Bronchial epithelial cell (primary cell): ENCODE measurements at regions not wholly inside any gene's neighbourhood (a gene's known extent, or its start where the extent isn't known, plus 50 kb on each side); places are given as distances from the start of the nearest gene placed in this dataset.
A peak's percentile ranks its signal among the peaks of the same experiment; 100 is the strongest.

Experiments used
- DNase-seq: peaks from one replicate; pipeline ENCODE4 v3.0.0-alpha.2; 2010; ENCODE audit warnings: low read depth
- FAIRE-seq: peaks from 2 replicates; lab custom pipeline; 2011; peaks lifted over from hg19 to GRCh38; lab: Jason Lieb, UNC
- H3K27me3 ChIP-seq: 2 replicates; pipeline ENCODE4 v1.5.1; 2011; ENCODE audit warnings: low read length; ENCODE audit not compliant: control insufficient read depth, insufficient read depth
- H3K36me3 ChIP-seq: 2 replicates; pipeline ENCODE4 v1.5.1; 2011; ENCODE audit warnings: low read length; ENCODE audit not compliant: control insufficient read depth, insufficient read depth
- H3K4me3 ChIP-seq: 2 replicates; pipeline ENCODE4 v1.5.1; 2011; ENCODE audit warnings: mild to moderate bottlenecking, low read depth, low read length, control low read depth
- CTCF ChIP-seq: IDR thresholded peaks from 2 replicates; pipeline ENCODE4 v1.5.1; 2011; ENCODE audit warnings: mild to moderate bottlenecking, moderate library complexity, low read length, control low read depth, inconsistent platforms; ENCODE audit not compliant: insufficient read depth, severe bottlenecking

- TF ChIP-seq CTCF, result no peak
- Histone ChIP-seq H3K4me3 (no peak overlapping the region), H3K27me3 (no peaks in the 10 kb centered on the region), H3K36me3 (no peaks in the 10 kb centered on the region)
- FAIRE-seq, result no peak
- DNase-seq, result no peak
Measured at GRCh38 chr2:111667001-111667400, 217.0 kb downstream of the ANAPC1 start.

- H3K36me3 ChIP-seq, result no peaks in the 10 kb centered on the region
- FAIRE-seq (no peak), DNase-seq (peak; percentile 64)
- peak; percentile 60 for TF ChIP-seq CTCF
- H3K4me3 ChIP-seq, result no peak overlapping the region
- H3K27me3 ChIP-seq, result no peaks in the 10 kb centered on the region
Measured at GRCh38 chr2:111667542-111668273, 216.3 kb downstream of the ANAPC1 start.

- H3K4me3 ChIP-seq, result no peak overlapping the region
- no peaks in the 10 kb centered on the region for H3K27me3 ChIP-seq
- no peaks in the 10 kb centered on the region for H3K36me3 ChIP-seq
- DNase-seq (no peak), FAIRE-seq (no peak)
- no peak for TF ChIP-seq CTCF
Measured at GRCh38 chr2:111668274-111668616, 215.7 kb downstream of the ANAPC1 start.

GRCh38 chr2:111668741-111669140, 215.3 kb downstream of the ANAPC1 start:
- DNase-seq, result no peak
- Histone ChIP-seq H3K27me3 (no peaks in the 10 kb centered on the region), H3K4me3 (no peak overlapping the region), H3K36me3 (no peaks in the 10 kb centered on the region)
- FAIRE-seq, result no peak
- no peak for TF ChIP-seq CTCF

DNA sequence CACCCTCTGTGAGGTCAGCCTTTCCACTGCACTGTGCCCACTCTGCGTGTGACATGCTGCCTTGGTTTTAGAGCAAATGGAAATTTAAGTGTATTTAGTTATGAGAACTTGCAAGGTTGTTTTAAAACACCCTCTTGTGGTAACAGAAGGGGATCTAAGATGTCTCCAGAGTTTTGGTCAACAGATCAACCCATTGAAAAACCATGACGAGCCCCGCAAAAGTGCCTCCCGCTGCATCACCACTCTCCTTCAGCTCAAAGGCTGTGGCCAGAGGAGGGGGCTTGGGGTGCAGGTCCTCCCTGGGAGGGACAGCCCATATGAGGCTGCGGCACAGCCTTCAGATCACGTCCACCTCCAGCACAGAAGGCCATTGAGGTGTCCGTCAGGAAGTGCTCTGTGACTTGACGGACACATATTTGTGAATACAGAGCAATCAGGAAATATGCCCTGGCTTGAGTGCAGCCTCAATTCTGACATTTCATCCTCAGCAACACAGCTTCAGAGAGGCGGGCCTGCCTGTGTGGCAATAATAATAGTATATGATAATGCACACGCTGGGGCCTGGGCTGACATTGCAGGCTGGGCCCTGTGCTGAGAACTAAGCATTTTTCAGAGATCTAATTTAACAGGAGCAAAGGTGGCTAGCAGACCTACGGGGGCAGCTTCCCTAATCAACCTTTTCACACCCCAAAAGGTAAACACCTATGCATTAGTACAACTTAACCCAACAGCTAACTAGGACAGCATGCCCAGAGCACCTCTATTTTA, 213.9 kb downstream of the ANAPC1 start:
- FAIRE-seq (no peak), DNase-seq (no peak)
- Histone ChIP-seq H3K36me3 (no peaks in the 10 kb centered on the region), H3K27me3 (no peaks in the 10 kb centered on the region), H3K4me3 (no peak overlapping the region)
- TF ChIP-seq CTCF, result no peak
